ENCODE measurements at regions not wholly inside any gene's neighbourhood (a gene's known extent, or its start where the extent isn't known, plus 50 kb on each side); places are given as distances from the start of the nearest gene placed in this dataset.

DNA sequence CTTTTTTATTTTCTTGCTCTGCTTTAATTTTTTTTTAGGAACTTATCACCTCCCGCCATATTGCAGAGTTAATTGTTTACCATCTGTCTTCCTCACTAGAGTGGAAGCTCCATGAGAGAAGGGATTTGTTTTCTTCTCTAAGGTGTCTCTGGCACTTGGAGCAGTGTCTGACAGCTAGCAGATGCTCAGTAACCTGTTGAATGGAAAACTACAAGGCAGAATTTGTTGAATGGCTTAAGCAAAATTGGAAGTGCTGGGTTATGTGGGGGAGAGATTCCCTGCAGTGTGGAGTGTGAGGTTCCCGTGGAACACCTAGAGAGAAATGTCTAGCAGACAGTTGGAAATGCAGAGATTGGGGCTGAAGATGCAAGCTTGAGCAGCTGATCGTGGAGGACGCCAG, 59.5 kb upstream of the PARP1 start:
- no peak for TF ChIP-seq CTCF (IDR thresholded peaks at IDR 0.05)
- Histone ChIP-seq H3K27ac (ENCODE audit: low read length) (no peak overlapping the region), H3K27me3 (ENCODE audit: control insufficient read depth, insufficient read depth, low read length) (peaks cover 2% of the 10 kb centered on the region), H3K9me3 (ENCODE audit: control insufficient read depth, insufficient read depth, low read length) (no peaks in the 10 kb centered on the region), H3K4me1 (ENCODE audit: control insufficient read depth, insufficient read depth, low read length) (no peaks in the 10 kb centered on the region), H3K4me3 (ENCODE audit: low read length) (no peak overlapping the region), H3K36me3 (ENCODE audit: control insufficient read depth, insufficient read depth, low read length) (no peaks in the 10 kb centered on the region)
- Mint-ChIP-seq H3K4me1 (no peaks in the 10 kb centered on the region), H3K27ac (no peak overlapping the region), H3K27me3 (ENCODE audit: low read depth in 2 of 2) (peaks cover 16 to 34% of the 10 kb centered on the region in 2 donors), H3K4me3 (no peak overlapping the region), H3K9me3 (no peaks in the 10 kb centered on the region), H3K36me3 (no peaks in the 10 kb centered on the region)
- intact Hi-C loops (cut with micrococcal nuclease) = no loop called here
- no peak for DNase-seq
- WGBS (ENCODE audit: insufficient coverage) = 89% methylated on average over 3 of the region's 4 CpGs
- no peak for ATAC-seq

DNA sequence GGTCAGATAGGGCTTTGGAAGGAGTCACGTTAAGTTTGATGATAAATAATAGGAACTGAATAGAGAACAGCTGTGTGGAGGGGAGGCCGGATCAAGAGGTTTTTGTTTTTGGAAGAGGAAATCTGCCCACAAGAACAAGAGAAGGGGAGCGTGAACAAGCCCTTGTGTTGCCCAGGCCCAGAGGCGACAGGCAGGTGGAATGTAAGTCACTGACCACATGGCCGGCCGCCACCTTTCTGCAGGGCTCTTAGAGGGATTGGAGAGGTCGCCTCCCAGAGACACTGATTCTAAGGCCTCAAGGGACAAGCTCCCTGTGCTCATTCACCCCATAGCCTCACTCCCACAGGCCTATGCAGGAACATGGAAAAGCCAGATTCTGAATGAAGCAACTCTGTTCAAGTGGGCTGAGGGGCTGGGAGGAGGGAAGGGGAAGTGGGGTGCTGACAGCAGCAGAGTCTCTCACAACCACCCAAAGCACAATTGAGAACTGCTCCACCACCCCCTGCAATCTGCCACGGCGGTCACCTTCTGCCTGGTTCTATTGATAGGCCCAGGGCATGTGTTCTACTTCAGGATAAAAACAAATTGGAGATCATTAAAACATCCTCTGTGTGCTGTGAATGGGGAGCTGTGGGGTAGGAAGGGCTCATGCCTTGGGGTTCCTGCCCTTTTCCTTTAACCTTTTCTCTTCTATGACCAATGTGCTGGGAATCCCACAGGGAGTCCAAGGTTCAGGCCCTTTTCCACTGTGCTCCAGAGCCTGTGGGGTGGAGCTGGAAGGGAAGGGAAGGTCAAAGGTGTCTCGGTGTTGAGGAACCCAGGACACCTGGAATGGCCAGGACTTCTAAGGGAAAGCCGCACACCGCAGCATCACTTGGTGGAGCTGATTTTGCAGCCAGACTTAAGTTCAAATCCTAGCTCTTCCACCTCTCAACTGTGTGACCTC, 63.3 kb upstream of the PARP1 start:
- H3K36me3 Mint-ChIP-seq = no peaks in the 10 kb centered on the region
- Histone ChIP-seq H3K9me3 (ENCODE audit: control insufficient read depth, insufficient read depth, low read length) (no peaks in the 10 kb centered on the region), H3K36me3 (ENCODE audit: control insufficient read depth, insufficient read depth, low read length) (no peaks in the 10 kb centered on the region), H3K27me3 (ENCODE audit: control insufficient read depth, insufficient read depth, low read length) (peaks cover 2% of the 10 kb centered on the region), H3K27ac (ENCODE audit: low read length) (no peak overlapping the region), H3K4me3 (ENCODE audit: low read length) (no peak overlapping the region), H3K4me1 (ENCODE audit: control insufficient read depth, insufficient read depth, low read length) (no peaks in the 10 kb centered on the region)
- WGBS (ENCODE audit: insufficient coverage) = 90% methylated on average over 10 of the region's 12 CpGs
- no peak overlapping the region for H3K27ac Mint-ChIP-seq
- H3K4me3 Mint-ChIP-seq = no peak overlapping the region
- no peak for ATAC-seq
- TF ChIP-seq CTCF (IDR thresholded peaks at IDR 0.05) = no peak
- H3K4me1 Mint-ChIP-seq = no peaks in the 10 kb centered on the region
- DNase-seq = no peak
- peaks cover 18 to 50% of the 10 kb centered on the region in 2 donors for H3K27me3 Mint-ChIP-seq (ENCODE audit: low read depth in 2 of 2)
- intact Hi-C loops (cut with micrococcal nuclease) = no loop called here
- H3K9me3 Mint-ChIP-seq = no peaks in the 10 kb centered on the region

- no peak for DNase-seq
- H3K27me3 ChIP-seq (ENCODE audit: control insufficient read depth, insufficient read depth, low read length) = no peaks in the 10 kb centered on the region
- H3K4me1 ChIP-seq (ENCODE audit: control insufficient read depth, insufficient read depth, low read length) = no peaks in the 10 kb centered on the region
- Mint-ChIP-seq H3K27ac (no peak overlapping the region), H3K9me3 (no peaks in the 10 kb centered on the region), H3K36me3 (no peaks in the 10 kb centered on the region), H3K4me1 (no peaks in the 10 kb centered on the region), H3K4me3 (no peak overlapping the region), H3K27me3 (ENCODE audit: low read depth in 2 of 2) (peaks cover 10 to 39% of the 10 kb centered on the region in 2 donors)
- ATAC-seq = no peak
- H3K36me3 ChIP-seq (ENCODE audit: control insufficient read depth, insufficient read depth, low read length) = no peaks in the 10 kb centered on the region
- H3K9me3 ChIP-seq (ENCODE audit: control insufficient read depth, insufficient read depth, low read length) = no peaks in the 10 kb centered on the region
- H3K4me3 ChIP-seq (ENCODE audit: low read length) = no peak overlapping the region
- 95% methylated on average over 5 of the region's 5 CpGs for WGBS (ENCODE audit: insufficient coverage)
- intact Hi-C loops (cut with micrococcal nuclease) = no loop called here
- H3K27ac ChIP-seq (ENCODE audit: low read length) = no peak overlapping the region
- TF ChIP-seq CTCF (IDR thresholded peaks at IDR 0.05) = no peak
Observed at GRCh38 chr1:226473325-226473724, 65.4 kb upstream of the PARP1 start.
